Activated CD4-positive, alpha-beta memory T cell treated with anti-CD3 and anti-CD28 coated beads, Interleukin-2, amount 10 ng/mL, durations not matched to agents 7 days and 5 days (primary cell): ENCODE measurements at regions not wholly inside any gene's neighbourhood (a gene's known extent, or its start where the extent isn't known, plus 50 kb on each side); places are given as distances from the start of the nearest gene placed in this dataset.

ENCODE experiments used
- CTCF ChIA-PET: fragments of 350-600 bp; sonication (Branson Sonifier 250); formaldehyde crosslinking; loops from one replicate; lab custom pipeline; 2021; ENCODE audit warnings: antibody characterized with exemption, inconsistent platforms; lab: Charles Lee
- POLR2A ChIA-PET: fragments of 350-600 bp; sonication (Branson Sonifier 250); formaldehyde crosslinking; loops from one replicate; lab custom pipeline; 2021; ENCODE audit warnings: antibody characterized with exemption; lab: Charles Lee
- DNase-seq: peaks from one replicate; pipeline ENCODE4 v3.0.0-alpha.2; 2020
- H3K27ac Mint-ChIP-seq: one replicate; pipeline ENCODE4 v1.8.0; 2021; ENCODE audit warnings: mild to moderate bottlenecking, mixed read lengths
- H3K27me3 Mint-ChIP-seq: one replicate; pipeline ENCODE4 v1.8.0; 2021; ENCODE audit warnings: mixed read lengths
- H3K36me3 Mint-ChIP-seq: one replicate; pipeline ENCODE4 v1.8.0; 2021; ENCODE audit warnings: low read depth, mixed read lengths
- H3K4me1 Mint-ChIP-seq: one replicate; pipeline ENCODE4 v1.8.0; 2021; ENCODE audit warnings: mixed read lengths
- H3K4me3 Mint-ChIP-seq: one replicate; pipeline ENCODE4 v1.8.0; 2021; ENCODE audit warnings: mild to moderate bottlenecking, mixed read lengths
- H3K9me3 Mint-ChIP-seq: one replicate; pipeline ENCODE4 v1.8.0; 2021; ENCODE audit warnings: mixed read lengths

GRCh38 chr10:21100871-21101514 is 203.9 kb upstream of the NEBL start:
- no peaks in the 10 kb centered on the region for H3K36me3 Mint-ChIP-seq
- no peak overlapping the region for H3K4me3 Mint-ChIP-seq
- ChIA-PET POLR2A (no interaction called here), CTCF (no interaction called here)
- no peaks in the 10 kb centered on the region for H3K9me3 Mint-ChIP-seq
- no peaks in the 10 kb centered on the region for H3K4me1 Mint-ChIP-seq
- no peaks in the 10 kb centered on the region for H3K27me3 Mint-ChIP-seq
- no peak for DNase-seq
- no peak overlapping the region for H3K27ac Mint-ChIP-seq

- POLR2A ChIA-PET = no interaction called here
- no peak for DNase-seq
- Mint-ChIP-seq H3K36me3 (no peaks in the 10 kb centered on the region), H3K4me1 (no peaks in the 10 kb centered on the region), H3K27ac (no peak overlapping the region), H3K27me3 (no peaks in the 10 kb centered on the region), H3K9me3 (no peaks in the 10 kb centered on the region), H3K4me3 (no peak overlapping the region)
- CTCF ChIA-PET = no interaction called here
Observed at GRCh38 chr10:21100190-21100589, 203.1 kb upstream of the NEBL start.

DNA sequence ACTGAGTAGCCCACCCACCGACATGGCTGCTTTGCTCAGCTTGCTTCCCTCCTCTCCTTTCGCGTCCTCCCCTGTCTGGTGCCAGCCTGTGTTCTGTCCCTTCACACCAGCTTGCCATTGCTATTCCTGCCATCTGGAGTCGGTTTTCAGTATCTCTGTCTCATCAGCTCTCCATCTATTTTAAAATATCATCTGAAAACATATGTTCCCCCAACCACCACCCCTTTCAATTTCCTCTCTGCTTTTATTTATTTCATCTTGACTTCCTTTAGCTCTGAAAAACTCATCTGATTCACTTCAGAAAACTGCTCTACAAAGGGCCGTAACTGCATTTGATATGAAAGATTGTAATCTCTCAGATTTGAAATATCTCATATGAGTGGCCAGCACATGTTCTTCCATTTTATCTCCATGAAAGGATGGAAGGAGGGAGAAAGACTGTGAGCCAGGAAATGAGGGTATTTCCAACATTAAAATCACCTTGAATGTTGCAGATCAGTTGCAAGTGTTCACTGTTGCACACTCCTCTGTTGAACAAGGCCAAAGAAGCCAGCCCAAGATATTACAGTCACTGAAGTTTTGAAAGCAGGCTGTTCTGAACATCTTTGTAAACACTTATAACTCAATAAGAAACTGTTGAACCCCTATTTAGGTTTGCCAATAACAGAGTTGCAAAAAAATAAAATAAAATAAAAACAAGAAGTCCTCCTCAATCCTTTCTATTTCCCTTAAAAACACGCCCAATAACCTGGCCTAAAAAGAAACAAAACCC is 202.4 kb upstream of the NEBL start:
- no peaks in the 10 kb centered on the region for H3K27me3 Mint-ChIP-seq
- no peaks in the 10 kb centered on the region for H3K4me1 Mint-ChIP-seq
- no peak for DNase-seq
- no peaks in the 10 kb centered on the region for H3K9me3 Mint-ChIP-seq
- POLR2A ChIA-PET = no interaction called here
- no peaks in the 10 kb centered on the region for H3K36me3 Mint-ChIP-seq
- no peak overlapping the region for H3K27ac Mint-ChIP-seq
- CTCF ChIA-PET = no interaction called here
- H3K4me3 Mint-ChIP-seq = no peak overlapping the region

DNA sequence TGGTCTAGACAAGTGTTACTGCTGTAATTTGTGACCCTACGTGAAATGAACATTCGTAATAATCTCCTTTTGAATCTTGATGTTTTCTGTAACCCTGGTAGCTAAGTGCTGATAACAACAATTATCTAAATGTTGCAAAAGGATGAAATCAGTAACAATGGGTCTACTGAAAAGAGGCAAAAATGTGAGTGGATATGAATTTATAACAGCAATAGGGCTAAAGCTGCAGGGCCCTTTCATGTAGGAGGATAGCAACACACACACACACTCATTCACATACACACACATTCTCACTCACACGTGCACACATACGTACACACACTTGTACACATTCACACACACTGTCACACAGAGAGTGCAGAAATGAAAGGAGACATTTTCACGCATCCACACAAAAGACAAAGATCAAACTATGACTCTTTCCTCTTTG is 200.8 kb upstream of the NEBL start:
- POLR2A ChIA-PET = interaction anchor here (0.9 kb wide), 1 partner anchor 12 kb away, joined by 3 read pairs; no protein-coding TSS in a partner anchor
- Mint-ChIP-seq H3K9me3 (no peaks in the 10 kb centered on the region), H3K4me1 (no peaks in the 10 kb centered on the region), H3K27me3 (no peaks in the 10 kb centered on the region), H3K4me3 (no peak overlapping the region), H3K36me3 (no peaks in the 10 kb centered on the region), H3K27ac (no peak overlapping the region)
- CTCF ChIA-PET = no interaction called here
- no peak for DNase-seq

DNA sequence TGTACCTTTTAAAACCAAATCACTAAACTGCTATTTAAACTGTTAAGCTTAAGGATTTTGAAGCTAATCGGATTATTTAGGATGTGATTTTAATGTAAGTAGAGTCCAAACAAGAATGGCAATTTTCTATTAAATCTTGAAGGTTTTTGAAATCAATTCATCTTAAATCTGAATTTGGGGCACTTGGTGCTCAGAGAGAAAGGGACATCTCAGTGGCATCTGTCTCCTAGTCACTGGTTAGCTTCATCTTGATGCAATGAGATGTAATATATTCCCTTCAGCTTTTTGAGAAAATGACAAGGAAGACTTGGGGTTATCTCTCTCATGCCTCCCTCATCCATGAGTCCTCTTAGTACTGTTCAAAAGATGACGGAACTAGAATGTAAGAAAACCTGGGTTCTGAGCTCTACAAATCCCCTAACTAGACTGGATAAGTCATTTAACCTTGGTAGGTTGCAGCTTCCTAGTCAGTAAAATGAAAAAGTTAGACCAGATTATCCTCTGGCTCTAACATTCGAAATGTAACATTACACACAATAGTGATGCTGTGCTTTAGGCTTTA is 198.5 kb upstream of the NEBL start:
- no peak for DNase-seq
- POLR2A ChIA-PET = no interaction called here

GRCh38 chr10:21095073-21095472 is 198.0 kb upstream of the NEBL start:
- no peak overlapping the region for H3K4me3 Mint-ChIP-seq

More for the DNA sequence above, 198.5 kb upstream of the NEBL start:
- Mint-ChIP-seq H3K4me1 (no peaks in the 10 kb centered on the region), H3K36me3 (no peaks in the 10 kb centered on the region), H3K27ac (no peak overlapping the region), H3K9me3 (no peaks in the 10 kb centered on the region), H3K4me3 (no peak overlapping the region), H3K27me3 (no peaks in the 10 kb centered on the region)
- CTCF ChIA-PET = no interaction called here

DNA sequence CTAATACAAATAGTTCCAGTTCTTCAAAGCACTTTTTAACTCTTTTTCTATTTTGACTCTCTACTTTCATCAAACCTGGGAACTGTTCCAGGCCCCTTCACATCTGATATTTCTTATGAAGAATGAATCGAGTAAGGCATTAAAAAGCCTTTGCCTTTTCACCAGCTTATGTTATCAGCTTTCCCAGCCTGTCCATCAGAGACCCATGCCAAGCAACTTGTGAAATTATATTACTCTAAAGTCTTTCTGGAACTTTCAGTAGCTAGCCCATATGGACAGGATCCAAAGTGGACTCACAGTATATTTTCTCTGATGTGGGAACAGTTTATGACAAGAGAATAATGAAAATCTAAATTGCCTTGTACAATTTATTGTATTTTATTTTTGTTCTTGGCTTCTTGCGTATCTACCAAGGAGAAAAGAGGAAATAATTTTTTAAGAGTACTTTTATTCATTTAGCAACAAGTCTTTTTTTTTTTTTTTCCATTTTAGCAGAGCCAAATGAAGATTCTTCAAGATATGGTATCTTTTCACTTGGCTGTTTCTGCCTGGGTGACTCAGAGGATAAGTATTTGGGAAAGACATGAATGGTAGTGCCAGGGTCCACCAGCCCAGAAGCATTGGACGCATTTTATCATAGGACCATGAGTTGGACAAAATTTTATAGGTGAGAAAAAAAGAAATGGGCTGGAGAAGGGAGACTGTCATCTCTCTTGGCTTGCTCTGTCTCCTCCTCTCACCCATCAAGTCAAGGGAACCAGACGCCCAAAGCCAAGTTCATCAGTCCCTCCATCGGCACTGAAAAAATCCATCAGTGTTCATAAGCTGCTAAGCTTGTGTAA is 195.8 kb upstream of the NEBL start:
- ChIA-PET CTCF (no interaction called here), POLR2A (no interaction called here)
- Mint-ChIP-seq H3K27me3 (no peaks in the 10 kb centered on the region), H3K36me3 (no peaks in the 10 kb centered on the region), H3K4me3 (no peak overlapping the region), H3K9me3 (peaks cover 3% of the 10 kb centered on the region), H3K27ac (no peak overlapping the region), H3K4me1 (no peaks in the 10 kb centered on the region)
- no peak for DNase-seq

More at GRCh38 chr10:21095073-21095472, 198.0 kb upstream of the NEBL start:
- H3K4me1 Mint-ChIP-seq = no peaks in the 10 kb centered on the region
- H3K27me3 Mint-ChIP-seq = no peaks in the 10 kb centered on the region
- H3K36me3 Mint-ChIP-seq = no peaks in the 10 kb centered on the region
- no peak for DNase-seq
- CTCF ChIA-PET = no interaction called here
- no peaks in the 10 kb centered on the region for H3K9me3 Mint-ChIP-seq
- no peak overlapping the region for H3K27ac Mint-ChIP-seq
- POLR2A ChIA-PET = no interaction called here

DNA sequence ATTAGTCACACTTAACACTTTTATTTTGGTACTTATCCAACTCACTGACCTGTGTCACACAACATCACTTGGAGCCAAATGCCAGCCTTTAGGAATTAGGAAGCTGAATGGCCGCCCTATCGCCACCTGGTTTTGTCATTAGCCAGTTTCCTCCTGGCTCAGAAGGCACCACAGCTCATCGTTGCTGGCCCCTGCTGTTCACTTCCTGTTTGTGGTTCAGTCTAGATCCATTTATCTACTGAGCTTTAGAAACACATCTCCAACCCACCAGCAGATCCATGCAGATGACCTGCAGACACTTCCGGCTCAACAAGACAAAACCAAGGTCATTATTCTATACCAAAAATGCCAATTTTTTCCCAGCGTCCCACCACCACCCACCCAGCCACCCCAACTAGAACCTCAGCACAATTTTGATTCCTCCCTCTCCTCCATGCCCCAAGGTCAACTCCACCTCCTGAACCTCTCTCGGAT is 193.5 kb upstream of the NEBL start:
- no peak for DNase-seq
- Mint-ChIP-seq H3K27me3 (no peaks in the 10 kb centered on the region), H3K4me1 (no peaks in the 10 kb centered on the region), H3K4me3 (no peak overlapping the region), H3K9me3 (peaks cover 3% of the 10 kb centered on the region), H3K36me3 (no peaks in the 10 kb centered on the region), H3K27ac (no peak overlapping the region)
- ChIA-PET POLR2A (no interaction called here), CTCF (no interaction called here)

GRCh38 chr10:21087476-21087875 is 190.4 kb upstream of the NEBL start:
- CTCF ChIA-PET = no interaction called here
- Mint-ChIP-seq H3K27me3 (no peaks in the 10 kb centered on the region), H3K4me1 (no peaks in the 10 kb centered on the region), H3K36me3 (no peaks in the 10 kb centered on the region), H3K9me3 (peaks cover 3% of the 10 kb centered on the region), H3K27ac (no peak overlapping the region), H3K4me3 (no peak overlapping the region)
- DNase-seq = no peak
- POLR2A ChIA-PET = no interaction called here

DNA sequence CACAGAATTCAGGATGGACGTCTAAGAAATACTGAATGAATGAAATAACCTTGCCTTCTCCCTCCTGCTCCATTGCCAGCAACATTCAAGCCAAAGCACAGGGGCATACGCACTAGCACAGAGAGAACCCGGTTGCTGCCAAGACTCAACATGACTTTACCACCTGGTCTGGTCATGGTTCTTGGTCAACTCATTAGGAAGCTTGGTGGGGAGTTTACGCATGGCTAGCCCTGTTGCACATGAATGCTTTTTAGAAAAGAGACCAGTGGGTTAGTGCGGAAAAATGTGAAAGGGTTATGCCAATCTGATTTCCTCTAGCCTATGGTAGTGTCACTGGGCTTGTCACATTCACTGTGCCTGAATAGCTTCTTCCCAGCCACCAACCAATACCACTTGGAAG is 187.6 kb upstream of the NEBL start:
- CTCF ChIA-PET = no interaction called here
- H3K4me3 Mint-ChIP-seq = no peak overlapping the region
- H3K36me3 Mint-ChIP-seq = no peaks in the 10 kb centered on the region
- H3K27ac Mint-ChIP-seq = no peak overlapping the region
- no peak for DNase-seq
- H3K4me1 Mint-ChIP-seq = no peaks in the 10 kb centered on the region
- H3K9me3 Mint-ChIP-seq = peaks cover 3% of the 10 kb centered on the region
- POLR2A ChIA-PET = no interaction called here
- H3K27me3 Mint-ChIP-seq = no peaks in the 10 kb centered on the region

- no peak for DNase-seq
- H3K4me1 Mint-ChIP-seq = no peaks in the 10 kb centered on the region
- POLR2A ChIA-PET = no interaction called here
- no peak overlapping the region for H3K4me3 Mint-ChIP-seq
- no peaks in the 10 kb centered on the region for H3K36me3 Mint-ChIP-seq
- CTCF ChIA-PET = no interaction called here
- H3K27ac Mint-ChIP-seq = no peak overlapping the region
- no peaks in the 10 kb centered on the region for H3K27me3 Mint-ChIP-seq
- no peaks in the 10 kb centered on the region for H3K9me3 Mint-ChIP-seq
Observed at GRCh38 chr10:21083861-21084260, 186.8 kb upstream of the NEBL start.

DNA sequence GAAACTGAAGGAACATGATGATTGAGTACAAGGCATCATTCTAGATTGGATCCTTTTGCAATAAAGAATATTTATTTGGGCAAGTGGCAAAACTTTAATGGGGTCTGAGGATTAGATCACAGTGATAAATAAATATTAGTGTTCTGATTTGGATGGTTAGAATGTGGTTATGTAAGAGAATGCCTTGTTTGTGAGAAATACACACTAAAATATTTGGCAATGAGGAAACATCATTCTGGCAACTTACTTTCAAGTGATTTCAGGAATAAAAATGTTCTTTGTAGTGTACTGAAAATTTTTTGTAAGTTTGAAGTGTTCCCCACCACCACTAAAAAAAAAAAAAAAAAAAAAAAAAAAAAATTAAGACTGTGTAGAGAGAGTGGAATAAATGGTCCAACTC is 185.1 kb upstream of the NEBL start:
- no peak overlapping the region for H3K4me3 Mint-ChIP-seq
- POLR2A ChIA-PET = no interaction called here
- H3K36me3 Mint-ChIP-seq = no peaks in the 10 kb centered on the region
- CTCF ChIA-PET = no interaction called here
- no peaks in the 10 kb centered on the region for H3K9me3 Mint-ChIP-seq
- no peaks in the 10 kb centered on the region for H3K27me3 Mint-ChIP-seq
- no peak for DNase-seq
- no peaks in the 10 kb centered on the region for H3K4me1 Mint-ChIP-seq
- no peak overlapping the region for H3K27ac Mint-ChIP-seq

DNA sequence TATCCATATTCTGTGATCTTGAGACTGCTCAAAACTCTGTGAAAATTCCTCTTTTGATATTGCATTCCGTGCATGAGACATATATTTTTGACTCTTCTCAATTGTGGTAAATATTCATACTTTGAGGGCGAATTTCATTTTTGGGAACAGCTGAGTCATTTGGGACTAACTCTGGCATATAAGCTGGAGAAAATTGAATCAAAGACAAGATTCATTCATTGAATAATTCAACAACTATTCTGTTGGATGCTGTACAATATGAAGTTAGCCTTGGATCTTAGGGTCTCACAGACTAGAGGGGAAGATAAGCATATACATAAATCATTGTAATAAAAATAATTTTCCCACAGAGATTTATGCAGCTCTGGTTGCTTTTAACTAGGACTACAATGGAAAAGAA is 183.2 kb upstream of the NEBL start:
- ChIA-PET POLR2A (no interaction called here), CTCF (no interaction called here)
- Mint-ChIP-seq H3K4me3 (no peak overlapping the region), H3K9me3 (no peaks in the 10 kb centered on the region), H3K4me1 (no peaks in the 10 kb centered on the region), H3K27me3 (no peaks in the 10 kb centered on the region), H3K27ac (no peak overlapping the region), H3K36me3 (no peaks in the 10 kb centered on the region)
- DNase-seq = no peak
